ENCODE measurements at regions not wholly inside any gene's neighbourhood (a gene's known extent, or its start where the extent isn't known, plus 50 kb on each side); places are given as distances from the start of the nearest gene placed in this dataset.

DNA sequence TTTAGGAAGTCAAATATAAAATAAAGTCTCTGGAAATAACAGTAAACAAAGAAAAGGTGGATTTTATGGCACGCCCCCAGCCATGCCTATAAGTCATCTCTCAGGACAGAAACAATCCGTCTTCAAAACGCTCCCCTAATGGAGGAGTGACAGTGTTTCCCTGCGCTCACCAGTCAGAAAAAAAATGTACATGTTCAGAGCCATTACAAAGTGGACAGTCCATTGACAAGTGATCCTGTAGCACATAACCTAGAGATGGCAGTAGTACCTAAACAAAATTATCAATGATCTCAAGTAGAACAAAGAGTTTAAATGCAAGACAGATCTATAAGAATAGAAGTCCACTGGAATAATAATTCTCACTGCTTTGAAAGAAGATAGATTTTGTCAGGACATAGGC, 891.7 kb upstream of the MIR17HG start:
- no peak overlapping the region for H2AFZ ChIP-seq (ENCODE audit: low read depth, low read length)
- H3K27ac ChIP-seq (ENCODE audit: low read length) = no peak overlapping the region
- TF ChIP-seq EZH2phosphoT487 (IDR thresholded peaks at IDR 0.05; ENCODE audit: low read depth) = no peak
- TF ChIP-seq, protein P1, sequence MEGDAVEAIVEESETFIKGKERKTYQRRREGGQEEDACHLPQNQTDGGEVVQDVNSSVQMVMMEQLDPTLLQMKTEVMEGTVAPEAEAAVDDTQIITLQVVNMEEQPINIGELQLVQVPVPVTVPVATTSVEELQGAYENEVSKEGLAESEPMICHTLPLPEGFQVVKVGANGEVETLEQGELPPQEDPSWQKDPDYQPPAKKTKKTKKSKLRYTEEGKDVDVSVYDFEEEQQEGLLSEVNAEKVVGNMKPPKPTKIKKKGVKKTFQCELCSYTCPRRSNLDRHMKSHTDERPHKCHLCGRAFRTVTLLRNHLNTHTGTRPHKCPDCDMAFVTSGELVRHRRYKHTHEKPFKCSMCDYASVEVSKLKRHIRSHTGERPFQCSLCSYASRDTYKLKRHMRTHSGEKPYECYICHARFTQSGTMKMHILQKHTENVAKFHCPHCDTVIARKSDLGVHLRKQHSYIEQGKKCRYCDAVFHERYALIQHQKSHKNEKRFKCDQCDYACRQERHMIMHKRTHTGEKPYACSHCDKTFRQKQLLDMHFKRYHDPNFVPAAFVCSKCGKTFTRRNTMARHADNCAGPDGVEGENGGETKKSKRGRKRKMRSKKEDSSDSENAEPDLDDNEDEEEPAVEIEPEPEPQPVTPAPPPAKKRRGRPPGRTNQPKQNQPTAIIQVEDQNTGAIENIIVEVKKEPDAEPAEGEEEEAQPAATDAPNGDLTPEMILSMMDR (IDR thresholded peaks at IDR 0.05; ENCODE audit: low read depth, low read length) = peak; percentile 7; the same call in 1 of the 2 replicates
- H4K20me1 ChIP-seq (ENCODE audit: insufficient read depth, low read length) = no peaks in the 10 kb centered on the region
- no peaks in the 10 kb centered on the region for H3K36me3 ChIP-seq (replicated peaks; ENCODE audit: low read depth, low read length)
- H3K4me3 ChIP-seq (ENCODE audit: low read length) = no peak overlapping the region
- no peaks in the 10 kb centered on the region for H3K9me3 ChIP-seq (ENCODE audit: insufficient read depth, low read length)
- H3K79me2 ChIP-seq (ENCODE audit: low read length) = no peaks in the 10 kb centered on the region
- H3K4me2 ChIP-seq (ENCODE audit: low read length) = no peak overlapping the region
- H3K27me3 ChIP-seq (ENCODE audit: low read depth, low read length) = no peaks in the 10 kb centered on the region
- H3K9ac ChIP-seq (ENCODE audit: low read length) = no peak overlapping the region
- no peaks in the 10 kb centered on the region for H3K4me1 ChIP-seq (ENCODE audit: low read length)

DNA sequence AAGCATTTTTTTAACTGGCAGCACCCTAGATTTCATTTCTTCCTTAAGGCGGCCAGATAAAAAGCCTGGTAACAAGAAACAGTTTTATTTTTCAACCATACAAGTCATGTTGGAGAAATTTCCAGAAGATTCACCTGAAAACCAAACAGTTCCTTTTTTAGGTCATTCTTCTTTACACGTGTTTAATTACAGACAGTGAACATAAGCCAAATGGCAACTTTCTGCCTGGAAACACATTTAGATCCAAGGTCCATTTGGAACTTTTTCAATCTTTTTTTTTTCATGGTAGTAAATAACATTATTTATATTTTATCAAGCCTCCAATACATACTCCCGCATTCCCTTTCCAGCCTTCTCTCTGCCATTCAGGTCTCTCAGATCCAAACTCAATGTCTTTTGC, 886.1 kb upstream of the MIR17HG start:
- H2AFZ ChIP-seq (ENCODE audit: low read depth, low read length) = no peak overlapping the region

DNA sequence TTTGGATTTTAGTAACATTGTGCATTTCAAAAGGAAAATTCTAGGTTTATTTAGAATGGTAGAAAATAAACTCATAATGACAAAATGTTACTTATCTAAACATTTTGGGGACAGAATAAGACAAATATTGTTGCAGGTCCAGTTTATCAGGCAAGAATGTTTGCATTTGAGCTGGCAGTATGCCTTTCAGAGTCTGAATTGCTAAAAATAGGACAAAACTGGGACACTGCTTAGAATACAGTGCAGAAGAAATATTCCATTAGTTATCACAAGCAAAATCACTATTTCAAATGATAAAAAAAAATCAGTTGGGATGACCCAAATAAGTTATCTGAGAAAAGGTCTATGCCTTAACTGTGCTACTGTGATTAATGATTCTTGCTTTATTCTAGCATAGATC, 870.3 kb upstream of the MIR17HG start:
- no peak overlapping the region for H3K4me2 ChIP-seq (ENCODE audit: low read length)
- H3K4me1 ChIP-seq (ENCODE audit: low read length) = no peaks in the 10 kb centered on the region
- no peak overlapping the region for H3K27ac ChIP-seq (ENCODE audit: low read length)
- TF ChIP-seq EZH2phosphoT487 (IDR thresholded peaks at IDR 0.05; ENCODE audit: low read depth) = no peak
- TF ChIP-seq, protein P1 (IDR thresholded peaks at IDR 0.05; ENCODE audit: low read depth, low read length) = no peak
- no peaks in the 10 kb centered on the region for H3K27me3 ChIP-seq (ENCODE audit: low read depth, low read length)
- no peak overlapping the region for H3K9ac ChIP-seq (ENCODE audit: low read length)
- H4K20me1 ChIP-seq (ENCODE audit: insufficient read depth, low read length) = no peaks in the 10 kb centered on the region
- no peak overlapping the region for H3K4me3 ChIP-seq (ENCODE audit: low read length)
- no peaks in the 10 kb centered on the region for H3K9me3 ChIP-seq (ENCODE audit: insufficient read depth, low read length)
- no peaks in the 10 kb centered on the region for H3K36me3 ChIP-seq (replicated peaks; ENCODE audit: low read depth, low read length)
- no peak overlapping the region for H2AFZ ChIP-seq (ENCODE audit: low read depth, low read length)
- no peaks in the 10 kb centered on the region for H3K79me2 ChIP-seq (ENCODE audit: low read length)

More for the DNA sequence above, 886.1 kb upstream of the MIR17HG start:
- Histone ChIP-seq H3K4me2 (ENCODE audit: low read length) (no peak overlapping the region), H3K4me1 (ENCODE audit: low read length) (no peaks in the 10 kb centered on the region), H3K79me2 (ENCODE audit: low read length) (no peaks in the 10 kb centered on the region), H3K4me3 (ENCODE audit: low read length) (no peak overlapping the region), H3K9ac (ENCODE audit: low read length) (no peak overlapping the region), H3K36me3 (replicated peaks; ENCODE audit: low read depth, low read length) (no peaks in the 10 kb centered on the region), H3K27ac (ENCODE audit: low read length) (no peak overlapping the region), H3K27me3 (ENCODE audit: low read depth, low read length) (no peaks in the 10 kb centered on the region), H4K20me1 (ENCODE audit: insufficient read depth, low read length) (no peaks in the 10 kb centered on the region), H3K9me3 (ENCODE audit: insufficient read depth, low read length) (no peaks in the 10 kb centered on the region)
- TF ChIP-seq, protein P1 (IDR thresholded peaks at IDR 0.05; ENCODE audit: low read depth, low read length) = no peak
- TF ChIP-seq EZH2phosphoT487 (IDR thresholded peaks at IDR 0.05; ENCODE audit: low read depth) = no peak

DNA sequence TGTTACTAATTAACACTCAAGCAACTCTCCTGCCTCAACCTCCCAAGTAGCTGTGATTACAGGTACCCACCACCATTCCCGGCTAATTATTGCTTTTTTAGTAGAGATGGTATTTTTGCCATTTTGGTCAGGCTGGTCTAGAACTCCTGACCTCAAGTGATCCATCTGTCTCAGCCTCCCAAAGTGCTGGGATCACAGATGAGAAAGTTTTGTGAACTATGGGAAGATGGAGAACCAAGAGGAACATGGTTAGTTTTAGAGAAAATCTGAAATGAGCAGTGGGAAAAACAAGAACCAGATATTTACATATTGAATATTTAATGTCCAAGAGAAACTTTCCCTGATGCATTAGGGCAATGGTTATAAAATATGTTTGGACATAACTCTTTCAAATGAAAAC, 863.6 kb upstream of the MIR17HG start:
- H3K4me1 ChIP-seq (ENCODE audit: low read length) = no peaks in the 10 kb centered on the region
- no peak overlapping the region for H3K4me2 ChIP-seq (ENCODE audit: low read length)
- H3K4me3 ChIP-seq (ENCODE audit: low read length) = no peak overlapping the region
- H3K27me3 ChIP-seq (ENCODE audit: low read depth, low read length) = no peaks in the 10 kb centered on the region
- no peak overlapping the region for H3K9ac ChIP-seq (ENCODE audit: low read length)
- no peaks in the 10 kb centered on the region for H3K36me3 ChIP-seq (replicated peaks; ENCODE audit: low read depth, low read length)
- no peak overlapping the region for H2AFZ ChIP-seq (ENCODE audit: low read depth, low read length)
- TF ChIP-seq EZH2phosphoT487 (IDR thresholded peaks at IDR 0.05; ENCODE audit: low read depth) = no peak
- TF ChIP-seq, protein P1 (IDR thresholded peaks at IDR 0.05; ENCODE audit: low read depth, low read length) = no peak
- H4K20me1 ChIP-seq (ENCODE audit: insufficient read depth, low read length) = no peaks in the 10 kb centered on the region
- H3K79me2 ChIP-seq (ENCODE audit: low read length) = no peaks in the 10 kb centered on the region
- 0 out of 2 replicates have a peak, but pooled peaks cover 3% of the 10 kb centered on the region for H3K9me3 ChIP-seq (ENCODE audit: insufficient read depth, low read length)
- no peak overlapping the region for H3K27ac ChIP-seq (ENCODE audit: low read length)

Data from OCI-LY3 (cell line).